IMR-90 (cell line): ENCODE measurements at regions not wholly inside any gene's neighbourhood (a gene's known extent, or its start where the extent isn't known, plus 50 kb on each side); places are given as distances from the start of the nearest gene placed in this dataset.

Experiments used
- ATAC-seq: fragments of 200-7000 bp; cut with Tn5 transposase; 2 replicates; pipeline ENCODE4 v1.9.1; 2020; ENCODE audit warnings: low read depth, mild to moderate bottlenecking, moderate library complexity
- BruUV-seq: library from RNA; stranded (reverse); fragments of 400-500 nt; replicated peaks from 2 replicates; lab custom pipeline; 2021; lab: Mats Ljungman, UMichigan
- CTCF ChIA-PET: fragments of 300-600 bp; formaldehyde crosslinking; extraction: SDS; loops from one replicate; lab custom pipeline; 2021; ENCODE audit warnings: antibody characterized with exemption; lab: Yijun Ruan, JAX
- POLR2A ChIA-PET: fragments of 300-600 bp; sonication (Branson Sonifier 250); formaldehyde crosslinking; loops from one replicate; lab custom pipeline; 2022; ENCODE audit warnings: antibody characterized with exemption; ENCODE audit not compliant: unreplicated experiment; lab: Charles Lee
- DNase-seq: peaks from one replicate; pipeline ENCODE4 v3.0.0; 2013
- H2AFZ ChIP-seq: replicated peaks from 2 replicates; pipeline ENCODE3; 2013; ENCODE audit warnings: low read length, mild to moderate bottlenecking; ENCODE audit not compliant: poor library complexity
- H2AK5ac ChIP-seq: 2 replicates; pipeline ENCODE4 v1.6.1; 2013; ENCODE audit warnings: low read depth, low read length, inconsistent platforms
- H2AK9ac ChIP-seq: replicated peaks from 2 replicates; pipeline ENCODE3; 2013; ENCODE audit warnings: mild to moderate bottlenecking, low read depth, low read length, moderate library complexity; ENCODE audit not compliant: poor library complexity
- H2BK120ac ChIP-seq: 2 replicates; pipeline ENCODE4 v1.6.1; 2013; ENCODE audit warnings: low read depth, low read length, inconsistent platforms
- H2BK15ac ChIP-seq: 3 replicates; pipeline ENCODE4 v1.6.1; 2013; ENCODE audit warnings: low read depth, low read length, inconsistent platforms
- H2BK20ac ChIP-seq: 2 replicates; pipeline ENCODE4 v1.6.1; 2013; ENCODE audit warnings: low read depth, mild to moderate bottlenecking, inconsistent platforms, low read length, moderate library complexity
- H2BK5ac ChIP-seq: 2 replicates; pipeline ENCODE4 v1.6.1; 2013; ENCODE audit warnings: mild to moderate bottlenecking, low read depth, low read length, inconsistent platforms; ENCODE audit not compliant: poor library complexity, severe bottlenecking
- H3K14ac ChIP-seq: replicated peaks from 2 replicates; pipeline ENCODE4 v1.6.1; 2013; ENCODE audit warnings: low read depth, low read length, inconsistent platforms
- H3K18ac ChIP-seq: 2 replicates; pipeline ENCODE4 v1.6.1; 2013; ENCODE audit warnings: low read depth, low read length, control low read depth
- H3K23ac ChIP-seq: 2 replicates; pipeline ENCODE4 v1.6.1; 2013; ENCODE audit warnings: low read depth, low read length, inconsistent platforms
- H3K27ac ChIP-seq: 2 replicates; pipeline ENCODE4 v1.5.1; 2013; ENCODE audit warnings: mild to moderate bottlenecking, control low read depth, low read length; ENCODE audit not compliant: insufficient read depth
- H3K27me3 ChIP-seq: 2 replicates; pipeline ENCODE4 v1.6.1; 2013; ENCODE audit warnings: low read length; ENCODE audit not compliant: control insufficient read depth, insufficient read depth
- H3K36me3 ChIP-seq: 2 replicates; pipeline ENCODE4 v1.6.1; 2013; ENCODE audit warnings: low read length, mixed read lengths; ENCODE audit not compliant: control insufficient read depth, insufficient read depth
- H3K4ac ChIP-seq: 2 replicates; pipeline ENCODE4 v1.6.1; 2013; ENCODE audit warnings: low read depth, low read length, inconsistent platforms
- H3K4me1 ChIP-seq: 2 replicates; pipeline ENCODE4 v1.6.1; 2013; ENCODE audit warnings: low read length, mixed read lengths; ENCODE audit not compliant: control insufficient read depth, insufficient read depth
- H3K4me2 ChIP-seq: 2 replicates; pipeline ENCODE4 v1.6.1; 2013; ENCODE audit warnings: low read depth, mild to moderate bottlenecking, control low read depth, low read length, moderate library complexity
- H3K4me3 ChIP-seq: 2 replicates; pipeline ENCODE4 v1.5.1; 2013; ENCODE audit warnings: low read depth, mild to moderate bottlenecking, control low read depth, low read length, moderate library complexity; ENCODE audit not compliant: insufficient read depth
- H3K56ac ChIP-seq: 2 replicates; pipeline ENCODE4 v1.6.1; 2013; ENCODE audit warnings: low read length, inconsistent platforms; ENCODE audit not compliant: insufficient read depth; ENCODE audit errors: extremely low read depth
- H3K79me1 ChIP-seq, 2 experiments: 2 replicates each; pipeline ENCODE4 v1.6.1; 2013; ENCODE audit warnings: low read length in 2 of 2, inconsistent platforms in 1 of 2, low read depth in 1 of 2
- H3K9ac ChIP-seq: 2 replicates; pipeline ENCODE4 v1.6.1; 2013; ENCODE audit warnings: low read depth, low read length, control low read depth
- H3K9me1 ChIP-seq: 2 replicates; pipeline ENCODE4 v1.6.1; 2013; ENCODE audit warnings: low read length, inconsistent platforms; ENCODE audit not compliant: insufficient read depth
- H3K9me3 ChIP-seq: 2 replicates; pipeline ENCODE4 v1.6.1; 2013; ENCODE audit warnings: low read length; ENCODE audit not compliant: control insufficient read depth, insufficient read depth
- H4K20me1 ChIP-seq: 2 replicates; pipeline ENCODE4 v1.6.1; 2013; ENCODE audit warnings: low read length, inconsistent platforms; ENCODE audit not compliant: insufficient read depth
- H4K5ac ChIP-seq: 2 replicates; pipeline ENCODE4 v1.6.1; 2013; ENCODE audit warnings: mild to moderate bottlenecking, low read depth, low read length, control low read depth
- H4K8ac ChIP-seq, 2 experiments: 2 replicates each; pipeline ENCODE4 v1.6.1; 2013; ENCODE audit warnings: low read depth in 2 of 2, low read length in 2 of 2, control low read depth in 1 of 2, inconsistent platforms in 1 of 2
- H4K91ac ChIP-seq: 2 replicates; pipeline ENCODE4 v1.6.1; 2013; ENCODE audit warnings: low read depth, low read length, inconsistent platforms; ENCODE audit not compliant: insufficient read depth
- BHLHE40 ChIP-seq: fragments of 150-350 bp; IDR thresholded peaks from 2 replicates; pipeline ENCODE4 v1.6.1; 2016; ENCODE audit warnings: mild to moderate bottlenecking, low read depth, low read length
- CHD1 ChIP-seq: IDR thresholded peaks from 2 replicates; pipeline ENCODE4 v1.6.1; 2012; ENCODE audit warnings: low read depth, low read length, improper control_type of control experiment
- MAFK ChIP-seq: IDR thresholded peaks from 2 replicates; pipeline ENCODE4 v1.6.1; 2012; ENCODE audit warnings: low read depth, low read length, improper control_type of control experiment
- NFE2L2 ChIP-seq: fragments of 150-350 bp; IDR thresholded peaks from 2 replicates; pipeline ENCODE4 v1.6.1; 2016; ENCODE audit warnings: low read depth, mild to moderate bottlenecking, low read length
- WGBS, 2 experiments: methylation state at CpG; one replicate each; pipeline versions ENCODE4 v1.1.5 to v1.1.7; 2013; ENCODE audit warnings: missing lambda C conversion rate in 2 of 2; ENCODE audit not compliant: insufficient read length in 1 of 2; ENCODE audit errors: extremely low coverage in 2 of 2; 5-methylcytosine and 5-hydroxymethylcytosine counted together
- dilution Hi-C: fragments of 300-500 bp; cut with HindIII; formaldehyde crosslinking; loops from one replicate; pipeline ENCODE4 v1.14.3; 2018; ENCODE audit warnings: low sequenced_read_pairs; ENCODE audit not compliant: unreplicated experiment
- in situ Hi-C: fragments of 300-500 bp; cut with MboI; formaldehyde crosslinking; loops from 3 replicates; pipeline ENCODE4 v1.14.3; 2019; ENCODE audit warnings: low sequenced_read_pairs, inconsistent platforms, mixed read lengths
- intact Hi-C: fragments of 100-400 bp; cut with micrococcal nuclease; formaldehyde crosslinking; loops from 2 replicates; pipeline ENCODE4 v1.10.0; 2022

GRCh38 chr11:116651098-116651736 lies 121.6 kb downstream of the BUD13 start:
- dilution Hi-C loops, result no loop called here

More at GRCh38 chr11:116651098-116651736, 121.6 kb downstream of the BUD13 start:
- no peak for ATAC-seq
- Histone ChIP-seq H3K27ac (no peak overlapping the region), H2AK5ac (no peak overlapping the region), H3K36me3 (no peaks in the 10 kb centered on the region), H2BK120ac (no peak overlapping the region), H3K14ac (no peak overlapping the region), H3K9me1 (no peaks in the 10 kb centered on the region), H3K23ac (no peak overlapping the region), H2BK5ac (no peak overlapping the region), H3K9ac (no peak overlapping the region), H2AFZ (no peak overlapping the region), H3K4me3 (no peak overlapping the region), H2BK15ac (no peak overlapping the region), H3K9me3 (no peaks in the 10 kb centered on the region; the same call in 1 of the 2 replicates), H3K4ac (no peak overlapping the region), H4K20me1 (no peaks in the 10 kb centered on the region), H3K79me1 (no peaks in the 10 kb centered on the region), H2BK20ac (no peak overlapping the region), H3K56ac (no peak overlapping the region), H2AK9ac (no peak overlapping the region), H4K8ac (no peak overlapping the region), H4K91ac (no peak overlapping the region), H4K5ac (no peak overlapping the region), H3K4me2 (no peak overlapping the region), H3K4me1 (no peaks in the 10 kb centered on the region), H3K27me3 (peaks cover 4% of the 10 kb centered on the region), H3K18ac (no peak overlapping the region)
- WGBS, 2 experiments, result 0% methylated on average over 1 of the region's 9 CpGs; no CpG with 5 or more reads in 1 of the 2 experiments
- POLR2A ChIA-PET, result no interaction called here
- intact Hi-C loops (no loop called here), in situ Hi-C loops (no loop called here)
- no TSS peak for BruUV-seq
- CTCF ChIA-PET, result no interaction called here
- TF ChIP-seq CHD1 (no peak), BHLHE40 (no peak), MAFK (no peak), NFE2L2 (no peak)
- no peak for DNase-seq
